H9 (cell line): ENCODE measurements at regions not wholly inside any gene's neighbourhood (a gene's known extent, or its start where the extent isn't known, plus 50 kb on each side); places are given as distances from the start of the nearest gene placed in this dataset.

ENCODE experiments used
- DNase-seq: peaks from one replicate; pipeline ENCODE4 v3.0.0-alpha.2; 2017
- H2AFZ ChIP-seq: one replicate; pipeline ENCODE4 v1.6.1; 2013; ENCODE audit warnings: mild to moderate bottlenecking, low read length, control low read depth, moderate library complexity
- H2AK5ac ChIP-seq: 2 replicates; pipeline ENCODE4 v1.6.1; 2013; ENCODE audit warnings: low read length, control low read depth, mixed read lengths; ENCODE audit not compliant: insufficient read length
- H2BK120ac ChIP-seq: one replicate; pipeline ENCODE4 v1.6.1; 2013; ENCODE audit warnings: low read depth, mild to moderate bottlenecking, low read length, control low read depth, inconsistent platforms; ENCODE audit not compliant: poor library complexity, severe bottlenecking
- H2BK12ac ChIP-seq: 2 replicates; pipeline ENCODE4 v1.6.1; 2013; ENCODE audit warnings: low read length, control low read depth, mixed read lengths, low read depth; ENCODE audit not compliant: insufficient read length
- H2BK15ac ChIP-seq: 2 replicates; pipeline ENCODE4 v1.6.1; 2013; ENCODE audit warnings: low read depth, low read length, control low read depth
- H2BK20ac ChIP-seq: one replicate; pipeline ENCODE4 v1.6.1; 2013; ENCODE audit warnings: low read depth, mild to moderate bottlenecking, low read length, control low read depth, inconsistent platforms; ENCODE audit not compliant: poor library complexity, severe bottlenecking
- H2BK5ac ChIP-seq: 2 replicates; pipeline ENCODE4 v1.6.1; 2013; ENCODE audit warnings: low read length, control low read depth, mixed read lengths; ENCODE audit not compliant: insufficient read length
- H3K14ac ChIP-seq: 2 replicates; pipeline ENCODE4 v1.6.1; 2013; ENCODE audit warnings: low read length, control low read depth; ENCODE audit not compliant: insufficient read depth
- H3K18ac ChIP-seq: 2 replicates; pipeline ENCODE4 v1.6.1; 2013; ENCODE audit warnings: low read depth, mild to moderate bottlenecking, mixed read lengths, low read length, control low read depth; ENCODE audit not compliant: insufficient read length
- H3K23ac ChIP-seq: 2 replicates; pipeline ENCODE4 v1.6.1; 2013; ENCODE audit warnings: low read length, control low read depth, mixed read lengths, low read depth; ENCODE audit not compliant: insufficient read length
- H3K23me2 ChIP-seq: 2 replicates; pipeline ENCODE4 v1.6.1; 2013; ENCODE audit warnings: low read depth, mild to moderate bottlenecking, mixed read lengths, low read length, control low read depth; ENCODE audit not compliant: insufficient read length, poor library complexity, severe bottlenecking
- H3K27ac ChIP-seq: 2 replicates; pipeline ENCODE4 v1.5.1; 2013; ENCODE audit warnings: low read length, control low read depth, mixed read lengths, low read depth; ENCODE audit not compliant: insufficient read length
- H3K27me3 ChIP-seq: 2 replicates; pipeline ENCODE4 v1.6.1; 2013; ENCODE audit warnings: low read length, control low read depth, inconsistent platforms; ENCODE audit not compliant: insufficient read depth
- H3K4ac ChIP-seq: 2 replicates; pipeline ENCODE4 v1.6.1; 2013; ENCODE audit warnings: low read depth, mild to moderate bottlenecking, control low read depth, inconsistent platforms, low read length, moderate library complexity
- H3K4me1 ChIP-seq: 2 replicates; pipeline ENCODE4 v1.6.1; 2013; ENCODE audit warnings: low read length, control low read depth, inconsistent platforms; ENCODE audit not compliant: insufficient read depth
- H3K4me2 ChIP-seq: 2 replicates; pipeline ENCODE4 v1.6.1; 2013; ENCODE audit warnings: low read length, control low read depth, mixed read lengths; ENCODE audit not compliant: insufficient read length, insufficient read depth
- H3K56ac ChIP-seq: 2 replicates; pipeline ENCODE4 v1.6.1; 2013; ENCODE audit warnings: low read depth, mild to moderate bottlenecking, mixed read lengths, low read length, control low read depth; ENCODE audit not compliant: insufficient read length
- H3K79me1 ChIP-seq: 2 replicates; pipeline ENCODE4 v1.6.1; 2013; ENCODE audit warnings: low read depth, mild to moderate bottlenecking, moderate library complexity, low read length, control low read depth, inconsistent platforms; ENCODE audit not compliant: insufficient read depth, poor library complexity, severe bottlenecking
- H3K79me2 ChIP-seq: 2 replicates; pipeline ENCODE4 v1.6.1; 2013; ENCODE audit warnings: low read length, control low read depth, inconsistent platforms; ENCODE audit not compliant: insufficient read depth
- H3K9ac ChIP-seq: 2 replicates; pipeline ENCODE4 v1.6.1; 2013; ENCODE audit warnings: low read length, control low read depth, mixed read lengths; ENCODE audit not compliant: insufficient read length; ENCODE audit errors: extremely low read depth
- H3K9me3 ChIP-seq: one replicate; pipeline ENCODE4 v1.6.1; 2013; ENCODE audit warnings: low read depth, low read length, inconsistent platforms; ENCODE audit not compliant: control insufficient read depth
- H3T11ph ChIP-seq: one replicate; pipeline ENCODE4 v1.6.1; 2013; ENCODE audit warnings: mild to moderate bottlenecking, low read length, control low read depth, inconsistent platforms
- H4K20me1 ChIP-seq: one replicate; pipeline ENCODE4 v1.6.1; 2013; ENCODE audit not compliant: control insufficient read depth, insufficient read length, insufficient read depth
- H4K5ac ChIP-seq: 2 replicates; pipeline ENCODE4 v1.6.1; 2013; ENCODE audit warnings: low read depth, mild to moderate bottlenecking, mixed read lengths, low read length, control low read depth; ENCODE audit not compliant: insufficient read length
- H4K8ac ChIP-seq: replicated peaks from 2 replicates; pipeline ENCODE4 v1.6.1; 2013; ENCODE audit warnings: low read length, control low read depth, mixed read lengths, low read depth; ENCODE audit not compliant: insufficient read length
- H4K91ac ChIP-seq: 2 replicates; pipeline ENCODE4 v1.6.1; 2013; ENCODE audit warnings: low read depth, mild to moderate bottlenecking, moderate library complexity, mixed read lengths, low read length, control low read depth; ENCODE audit not compliant: insufficient read length
- H3K27ac Mint-ChIP-seq, 3 experiments: 2 replicates in 2 of 3; 3 replicates in 1 of 3; pipeline ENCODE4 v1.8.0; 2020 to 2021; ENCODE audit warnings: mixed read lengths in 3 of 3, mild to moderate bottlenecking in 1 of 3, moderate library complexity in 1 of 3
- H3K27me3 Mint-ChIP-seq: 2 replicates; pipeline ENCODE4 v1.8.0; 2021; ENCODE audit warnings: low read depth, mild to moderate bottlenecking, moderate library complexity, mixed read lengths
- H3K36me3 Mint-ChIP-seq, 3 experiments: 2 replicates in 2 of 3; 3 replicates in 1 of 3; pipeline ENCODE4 v1.8.0; 2020 to 2021; ENCODE audit warnings: low read depth in 3 of 3, mixed read lengths in 3 of 3; ENCODE audit not compliant: insufficient read depth in 1 of 3
- H3K4me1 Mint-ChIP-seq, 2 experiments: 2 replicates each; pipeline ENCODE4 v1.8.0; 2020; ENCODE audit warnings: mixed read lengths in 2 of 2
- H3K4me3 Mint-ChIP-seq, 2 experiments: 2 replicates in 1 of 2; 3 replicates in 1 of 2; pipeline ENCODE4 v1.8.0; 2020 to 2021; ENCODE audit warnings: mild to moderate bottlenecking in 2 of 2, mixed read lengths in 2 of 2, moderate library complexity in 1 of 2
- H3K9me3 Mint-ChIP-seq, 2 experiments: 2 replicates in 1 of 2; 3 replicates in 1 of 2; pipeline ENCODE4 v1.8.0; 2020; ENCODE audit warnings: mild to moderate bottlenecking in 2 of 2, mixed read lengths in 2 of 2, moderate library complexity in 1 of 2
- CTCF ChIP-seq: fragments of 200-600 bp; sonication (generic); conservative IDR thresholded peaks from 3 replicates; pipeline ENCODE4 v1.8.0; 2021; ENCODE audit warnings: antibody characterized with exemption, mild to moderate bottlenecking
- WGBS: extraction: QIAGEN DNeasy Blood & Tissue Kit; methylation state at CpG from one replicate; pipeline ENCODE4 v1.1.7; 2013; ENCODE audit warnings: missing lambda C conversion rate, low lambda C conversion rate, mixed read lengths; ENCODE audit not compliant: insufficient read length; ENCODE audit errors: extremely low coverage; 5-methylcytosine and 5-hydroxymethylcytosine counted together

GRCh38 chr12:32048791-32049190 is 57.9 kb upstream of the BICD1 start:
- H3K23ac ChIP-seq: no peak overlapping the region
- H3K27me3 Mint-ChIP-seq: peaks cover 5% of the 10 kb centered on the region
- H3K9me3 ChIP-seq: peaks cover 3% of the 10 kb centered on the region

More at GRCh38 chr12:32048791-32049190, 57.9 kb upstream of the BICD1 start:
- H4K5ac ChIP-seq: no peak overlapping the region
- H4K91ac ChIP-seq: no peak overlapping the region
- peaks cover 10 to 12% of the 10 kb centered on the region in 2 experiments for H3K4me1 Mint-ChIP-seq
- H3K27ac ChIP-seq: no peak overlapping the region
- H3K14ac ChIP-seq: no peak overlapping the region
- H2BK20ac ChIP-seq: no peak overlapping the region
- no peak overlapping the region for H3T11ph ChIP-seq
- no peak overlapping the region for H2BK15ac ChIP-seq
- no peaks in the 10 kb centered on the region for H3K27me3 ChIP-seq
- no CpG with 5 or more reads among the region's 5 CpGs for WGBS
- H3K36me3 Mint-ChIP-seq: peaks cover 10 to 29% (median 22%) of the 10 kb centered on the region in 3 experiments
- H3K23me2 ChIP-seq: no peaks in the 10 kb centered on the region
- H3K4me1 ChIP-seq: no peaks in the 10 kb centered on the region
- no peak for DNase-seq
- H4K8ac ChIP-seq: no peak overlapping the region
- H2AK5ac ChIP-seq: no peak overlapping the region
- no peaks in the 10 kb centered on the region for H4K20me1 ChIP-seq
- H3K18ac ChIP-seq: no peak overlapping the region
- peaks cover 30 to 33% of the 10 kb centered on the region in 2 experiments for H3K9me3 Mint-ChIP-seq
- H3K4me2 ChIP-seq: no peak overlapping the region
- no peak for TF ChIP-seq CTCF
- no peak overlapping the region for H2BK5ac ChIP-seq
- no peak overlapping the region for H3K9ac ChIP-seq
- H3K79me1 ChIP-seq: no peaks in the 10 kb centered on the region
- H2BK120ac ChIP-seq: no peak overlapping the region
- H3K27ac Mint-ChIP-seq: no peak overlapping the region; a peak in 1 of 7 replicates
- no peak overlapping the region for H3K56ac ChIP-seq
- no peak overlapping the region for H2BK12ac ChIP-seq
- no peaks in the 10 kb centered on the region for H3K79me2 ChIP-seq
- H2AFZ ChIP-seq: no peak overlapping the region
- no peak overlapping the region for H3K4ac ChIP-seq
- H3K4me3 Mint-ChIP-seq: no peak overlapping the region
